ENCODE measurements at regions not wholly inside any gene's neighbourhood (a gene's known extent, or its start where the extent isn't known, plus 50 kb on each side); places are given as distances from the start of the nearest gene placed in this dataset.

GRCh38 chr5:91478096-91478495, 95.0 kb upstream of the ARRDC3 start:
- DNase-seq (no peak), ATAC-seq (no peak)
- no peak for TF ChIP-seq POLR2A (IDR thresholded peaks at IDR 0.05)
- TF ChIP-seq CTCF (IDR thresholded peaks at IDR 0.05) = no peak
- no peaks in the 10 kb centered on the region for H3K36me3 ChIP-seq
- H3K27me3 ChIP-seq = no peaks in the 10 kb centered on the region
- H3K4me3 ChIP-seq = no peak overlapping the region
- no peaks in the 10 kb centered on the region for H3K9me3 ChIP-seq
- H3K27ac ChIP-seq = no peak overlapping the region
- H3K4me1 ChIP-seq = no peaks in the 10 kb centered on the region
- intact Hi-C loops (cut with DNase I) = no loop called here
- WGBS, 4 donors = 76 to 87% (median 82%) methylated on average over 2 of the region's 2 CpGs

GRCh38 chr5:91477408-91477807, 94.3 kb upstream of the ARRDC3 start:
- DNase-seq (no peak), ATAC-seq (no peak)
- Histone ChIP-seq H3K4me3 (no peak overlapping the region), H3K27me3 (no peaks in the 10 kb centered on the region), H3K36me3 (no peaks in the 10 kb centered on the region), H3K9me3 (no peaks in the 10 kb centered on the region), H3K4me1 (no peaks in the 10 kb centered on the region), H3K27ac (no peak overlapping the region)
- TF ChIP-seq CTCF (IDR thresholded peaks at IDR 0.05) (no peak), POLR2A (IDR thresholded peaks at IDR 0.05) (no peak)
- intact Hi-C loops (cut with DNase I) = no loop called here
- 85 to 92% (median 88%) methylated on average over 3 of the region's 3 CpGs for WGBS, 4 donors

GRCh38 chr5:91474201-91474600, 91.1 kb upstream of the ARRDC3 start:
- no peaks in the 10 kb centered on the region for H3K27me3 ChIP-seq
- DNase-seq (no peak), ATAC-seq (no peak)
- no peak overlapping the region for H3K4me3 ChIP-seq
- no peak overlapping the region for H3K27ac ChIP-seq
- peaks cover 0 to 15% (median 0%) of the 10 kb centered on the region in 12 donors for H3K4me1 ChIP-seq
- intact Hi-C loops (cut with DNase I) = no loop called here
- TF ChIP-seq POLR2A (IDR thresholded peaks at IDR 0.05) = no peak
- no peak for TF ChIP-seq CTCF (IDR thresholded peaks at IDR 0.05)
- WGBS, 4 donors = 28 to 53% (median 39%) methylated on average over 1 of the region's 1 CpG
- no peaks in the 10 kb centered on the region for H3K36me3 ChIP-seq
- H3K9me3 ChIP-seq = no peaks in the 10 kb centered on the region

- no peak for TF ChIP-seq POLR2A (IDR thresholded peaks at IDR 0.05)
- TF ChIP-seq CTCF (IDR thresholded peaks at IDR 0.05) = no peak
- 43 to 83% (median 69%) methylated on average over 1 of the region's 1 CpG for WGBS, 4 donors
- peaks cover 0 to 22% (median 0%) of the 10 kb centered on the region in 12 donors for H3K4me1 ChIP-seq
Measured at GRCh38 chr5:91472631-91473030, 89.5 kb upstream of the ARRDC3 start.

More at GRCh38 chr5:91472631-91473030, 89.5 kb upstream of the ARRDC3 start:
- no peak overlapping the region for H3K27ac ChIP-seq
- H3K9me3 ChIP-seq = no peaks in the 10 kb centered on the region
- DNase-seq = no peak
- H3K4me3 ChIP-seq = no peak overlapping the region
- intact Hi-C loops (cut with DNase I) = no loop called here
- H3K27me3 ChIP-seq = no peaks in the 10 kb centered on the region
- ATAC-seq = no peak
- H3K36me3 ChIP-seq = no peaks in the 10 kb centered on the region

All from heart left ventricle (tissue), 16 donors.